Neural progenitor cell (in vitro differentiated cells): ENCODE measurements at regions not wholly inside any gene's neighbourhood (a gene's known extent, or its start where the extent isn't known, plus 50 kb on each side); places are given as distances from the start of the nearest gene placed in this dataset.

ENCODE experiments used
- CTCF ChIP-seq: fragments of 200-600 bp; sonication (generic); IDR thresholded peaks from 2 replicates; pipeline ENCODE4 v1.5.1; 2017; ENCODE audit warnings: antibody characterized with exemption, mild to moderate bottlenecking
- EZH2 ChIP-seq: fragments of 200-600 bp; sonication (generic); IDR thresholded peaks from 2 replicates; pipeline ENCODE4 v1.6.1; 2017; ENCODE audit warnings: antibody characterized with exemption, mild to moderate bottlenecking, moderate library complexity
- EZH2phosphoT487 ChIP-seq: fragments of 200-600 bp; sonication (generic); IDR thresholded peaks from 2 replicates; pipeline ENCODE4 v1.6.1; 2017; ENCODE audit warnings: antibody characterized with exemption

GRCh38 chr2:60612033-60612432 lies 58.6 kb upstream of the BCL11A start:
- no peak for TF ChIP-seq CTCF
- TF ChIP-seq EZH2phosphoT487 = no peak
- no peak for TF ChIP-seq EZH2
